Bone marrow (tissue), 2 donors: ENCODE measurements at regions not wholly inside any gene's neighbourhood (a gene's known extent, or its start where the extent isn't known, plus 50 kb on each side); places are given as distances from the start of the nearest gene placed in this dataset.

Source experiments
- DNase-seq, 2 donors: peaks; one replicate each; lab custom pipeline; 2025; lab: John Stamatoyannopoulos, UW

DNA sequence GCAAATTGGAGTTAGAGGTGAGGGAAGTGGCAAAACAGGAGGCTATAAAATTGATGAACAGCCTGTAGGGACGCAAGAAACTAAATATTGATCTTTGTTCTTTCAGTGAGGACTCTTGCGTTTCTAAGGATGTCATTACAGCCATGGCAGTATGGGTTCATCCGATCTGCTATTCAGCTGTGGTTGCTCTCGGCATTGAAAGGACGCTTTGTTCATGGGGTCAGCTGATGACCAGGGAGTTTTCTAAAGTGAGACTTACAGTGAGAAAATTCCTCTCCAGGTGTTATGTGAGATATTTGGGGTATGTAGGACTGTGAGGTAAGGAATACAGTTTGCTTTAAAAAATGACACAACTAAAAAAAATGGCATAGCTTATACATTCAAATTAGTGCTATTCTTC, 52.7 kb upstream of the PELI1 start:
- no peak for DNase-seq

DNA sequence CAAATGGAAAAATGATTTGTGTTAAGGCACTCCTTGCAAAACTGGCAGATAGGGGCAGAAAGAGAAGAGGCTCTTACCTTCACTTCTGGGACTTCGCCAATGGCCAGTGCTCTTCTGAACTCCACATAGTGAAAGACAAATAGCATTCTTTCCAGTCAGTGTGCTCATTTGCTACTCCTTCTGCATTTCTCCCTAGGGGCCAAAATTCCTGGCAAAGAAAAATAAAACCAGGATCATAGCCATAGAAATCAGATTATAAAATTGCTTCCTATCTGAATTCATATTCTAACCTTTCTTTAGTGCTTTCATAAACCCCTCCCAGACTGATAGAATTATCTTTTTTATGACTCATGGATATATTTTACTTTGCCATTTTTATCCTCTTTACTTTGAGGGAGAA, 56.9 kb upstream of the PELI1 start:
- no peak for DNase-seq

DNA sequence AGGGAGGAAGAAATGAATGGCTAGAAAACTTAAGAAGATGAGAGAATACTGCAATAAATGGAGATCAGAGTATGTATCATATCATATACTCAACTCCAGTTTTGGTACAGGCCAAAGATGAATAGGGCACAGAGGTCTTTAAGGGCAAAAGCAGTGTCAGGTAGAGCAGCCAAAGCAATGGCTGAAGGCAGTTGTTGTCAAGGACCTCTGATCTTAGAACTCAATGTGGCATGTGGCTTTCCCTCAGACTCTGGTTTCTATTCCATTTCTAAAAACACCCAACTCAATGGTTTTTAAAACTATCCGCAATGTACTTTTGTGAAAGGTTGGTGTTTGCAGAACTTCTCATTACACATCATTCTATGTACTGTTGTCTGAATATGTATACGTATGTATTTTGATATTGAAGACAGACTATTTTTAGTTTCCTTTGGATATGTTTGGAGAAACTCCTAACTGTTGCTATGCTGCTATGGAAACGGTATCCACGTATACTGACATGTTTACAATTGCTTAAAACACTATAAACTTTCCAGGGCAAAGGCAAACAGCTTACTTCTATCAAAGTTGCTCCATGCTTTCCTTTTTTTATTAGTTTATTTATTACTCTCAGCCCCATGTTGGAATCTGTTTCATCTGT, 58.1 kb upstream of the PELI1 start:
- DNase-seq: no peak

DNA sequence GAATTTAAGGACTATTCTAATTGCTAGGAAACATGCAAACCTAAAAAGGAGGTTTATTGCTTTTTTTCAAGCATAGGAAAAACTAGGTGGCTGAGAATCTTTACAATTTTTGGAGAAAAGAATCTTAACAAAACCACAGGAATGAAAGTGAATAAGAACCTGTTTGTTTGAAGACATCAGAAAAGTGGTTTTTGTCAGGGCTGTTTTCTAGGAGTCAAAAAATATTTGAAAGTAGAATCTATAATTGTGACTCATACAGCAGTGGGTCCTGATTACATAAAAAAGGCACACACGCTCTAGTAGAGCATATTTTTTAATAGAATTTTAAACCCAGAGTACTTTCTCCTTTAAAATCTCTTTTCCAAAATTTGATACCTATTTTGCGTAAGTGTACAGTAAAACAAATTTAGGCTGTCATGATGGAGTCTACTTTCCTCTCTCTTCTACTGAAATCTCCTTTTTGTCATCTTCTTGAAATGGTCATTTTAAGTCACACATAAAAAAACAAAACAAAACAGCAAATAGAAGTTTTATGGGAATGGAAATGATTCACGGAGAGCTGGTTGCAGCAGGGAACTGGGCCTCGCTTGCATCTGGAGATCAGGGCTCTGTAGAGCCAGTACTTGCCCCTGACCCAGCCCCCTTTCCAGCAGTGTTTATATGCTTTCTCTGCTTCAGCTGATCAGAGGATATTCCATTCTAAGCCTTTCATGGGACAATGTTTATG, 59.1 kb upstream of the PELI1 start:
- DNase-seq: no peak

DNA sequence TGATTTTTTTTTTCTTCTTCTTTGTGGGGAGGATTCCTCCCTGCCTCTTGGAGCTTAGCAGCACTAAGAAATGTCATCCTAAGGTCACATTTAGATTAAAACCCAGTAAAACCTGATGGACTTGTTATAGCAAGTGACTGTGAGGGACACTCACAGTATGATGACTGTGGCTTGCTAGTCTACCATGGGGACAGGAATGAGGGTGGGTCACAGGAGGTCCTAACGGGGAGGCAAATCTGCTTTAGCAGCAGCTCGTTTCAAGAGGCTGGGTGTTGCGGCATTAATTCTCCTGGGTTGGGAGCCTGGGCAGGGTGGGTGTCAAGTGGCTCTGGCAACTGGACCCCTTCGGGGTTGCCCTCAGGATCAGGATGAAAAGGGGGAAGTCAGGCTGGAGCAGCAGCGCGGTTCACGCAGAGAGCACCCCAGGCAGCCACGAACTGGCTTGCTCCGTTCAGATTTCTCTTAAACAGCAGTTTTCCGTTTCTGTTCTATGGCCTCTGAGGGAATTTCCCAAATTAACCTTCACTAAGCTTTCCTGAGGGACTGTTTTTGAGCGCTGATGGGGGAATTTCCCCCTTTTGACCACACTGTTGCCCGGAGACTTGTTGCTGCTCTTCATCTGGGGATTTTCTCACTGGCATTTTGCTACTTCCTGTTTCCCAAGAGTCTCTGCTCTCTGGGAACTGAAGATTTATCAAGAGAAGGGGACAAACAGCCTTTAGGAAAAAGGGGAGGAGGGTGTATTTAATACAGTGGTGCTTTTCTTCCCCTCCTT, 59.8 kb upstream of the PELI1 start:
- DNase-seq: peak; percentile 30 to 56

DNA sequence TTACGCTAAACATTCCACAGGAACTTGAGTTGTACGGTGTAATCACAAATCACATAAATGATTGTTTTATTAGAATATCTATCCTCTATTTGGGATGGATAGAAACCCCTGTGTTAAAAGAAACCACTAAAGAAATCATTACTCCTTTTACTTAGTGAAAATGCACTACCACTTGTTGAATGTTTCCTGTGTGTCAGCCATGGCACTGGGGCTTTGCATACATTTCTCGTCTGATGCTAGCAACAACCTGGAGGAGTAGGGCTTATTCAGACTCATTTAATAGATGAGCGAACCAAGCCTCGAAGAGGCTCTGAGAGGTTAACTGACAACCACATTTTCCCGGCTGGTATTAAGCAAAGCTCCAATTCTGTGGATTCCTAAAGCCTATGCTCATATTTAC, 60.5 kb upstream of the PELI1 start:
- no peak for DNase-seq

DNA sequence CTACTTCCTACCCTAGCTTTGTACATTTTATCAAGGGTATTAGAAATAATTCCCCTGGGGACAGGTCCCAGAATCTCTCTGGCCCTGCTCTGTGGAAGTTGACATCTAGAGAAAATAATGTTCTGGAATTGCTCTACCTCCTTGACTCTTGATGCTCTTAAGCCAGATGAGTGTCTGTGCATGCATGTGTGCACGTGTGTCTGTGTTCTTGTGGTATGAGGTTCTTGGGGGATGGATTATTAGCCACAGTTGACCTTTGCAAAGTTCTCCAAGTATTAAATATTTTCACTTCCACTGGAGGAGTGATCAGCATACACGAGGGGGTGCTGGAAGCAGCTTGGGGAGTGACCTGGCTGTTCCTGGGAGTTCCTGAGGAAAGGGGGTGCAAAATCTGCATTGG, 61.2 kb upstream of the PELI1 start:
- DNase-seq: no peak

DNA sequence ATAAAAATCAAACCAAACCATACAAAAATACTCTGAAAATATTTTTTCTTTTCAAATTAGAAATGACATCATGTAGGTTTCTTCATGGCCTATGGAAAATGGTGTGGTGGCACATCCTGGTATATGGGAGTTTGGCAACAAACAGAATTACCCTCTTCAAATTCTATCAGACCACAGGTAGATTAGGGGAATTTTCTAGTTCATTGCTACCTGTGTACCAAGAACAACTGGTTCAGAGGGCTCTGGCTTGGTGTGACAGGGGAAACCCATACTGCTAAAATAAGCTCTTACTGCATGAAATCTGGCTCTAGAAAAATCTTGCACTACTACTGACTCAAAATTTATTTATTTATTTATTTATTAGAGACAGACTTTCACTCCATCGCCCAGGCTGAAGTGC, 63.4 kb upstream of the PELI1 start:
- no peak for DNase-seq

DNA sequence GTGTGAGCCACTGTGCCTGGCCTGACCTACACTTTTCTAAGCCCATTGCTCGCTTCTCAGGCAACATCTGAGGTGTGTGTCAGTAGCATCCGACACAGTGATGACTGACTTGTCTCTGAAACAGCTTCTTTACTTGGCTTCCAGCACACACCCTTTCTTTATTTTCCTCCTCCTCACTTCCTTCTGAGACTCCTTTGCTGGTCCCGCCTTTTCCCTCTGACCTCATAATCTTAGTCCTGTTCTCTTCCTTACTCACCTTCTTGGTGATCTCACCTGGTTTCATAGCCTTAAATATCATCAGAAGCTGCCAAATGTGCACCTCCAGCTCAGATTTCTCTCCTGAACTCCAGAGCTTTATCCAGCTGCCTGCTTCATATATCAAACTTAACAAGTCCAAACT, 66.6 kb upstream of the PELI1 start:
- no peak for DNase-seq

DNA sequence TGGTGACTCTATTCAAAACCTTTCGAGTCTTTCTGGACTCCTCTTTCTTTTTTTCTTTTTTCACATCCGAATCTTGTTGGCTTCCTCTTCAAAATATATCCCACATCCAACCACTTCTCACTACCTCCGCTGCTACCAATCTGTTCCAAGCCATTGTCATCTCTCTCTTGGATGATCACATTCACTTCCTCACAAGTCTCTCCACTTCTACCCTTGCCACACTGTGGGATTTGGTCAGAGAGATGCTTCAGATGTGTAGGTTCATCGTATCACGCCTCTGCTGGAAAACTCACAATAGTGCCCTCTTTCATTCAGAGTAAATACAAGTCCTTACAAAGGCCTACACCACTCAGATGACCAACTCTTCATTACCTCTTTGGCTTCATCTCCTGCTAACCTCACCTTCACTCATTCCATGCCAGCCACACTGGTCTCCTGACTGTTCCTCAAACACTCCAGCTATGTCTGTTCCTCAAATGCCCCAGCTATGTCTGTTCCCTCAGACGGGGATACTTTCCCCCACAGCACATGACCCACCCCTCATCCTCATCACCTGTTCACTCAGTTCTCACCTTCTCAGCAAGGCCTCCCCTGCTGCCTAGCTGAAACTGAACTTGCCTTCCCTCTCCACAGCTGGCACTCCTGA, 67.2 kb upstream of the PELI1 start:
- no peak for DNase-seq

DNA sequence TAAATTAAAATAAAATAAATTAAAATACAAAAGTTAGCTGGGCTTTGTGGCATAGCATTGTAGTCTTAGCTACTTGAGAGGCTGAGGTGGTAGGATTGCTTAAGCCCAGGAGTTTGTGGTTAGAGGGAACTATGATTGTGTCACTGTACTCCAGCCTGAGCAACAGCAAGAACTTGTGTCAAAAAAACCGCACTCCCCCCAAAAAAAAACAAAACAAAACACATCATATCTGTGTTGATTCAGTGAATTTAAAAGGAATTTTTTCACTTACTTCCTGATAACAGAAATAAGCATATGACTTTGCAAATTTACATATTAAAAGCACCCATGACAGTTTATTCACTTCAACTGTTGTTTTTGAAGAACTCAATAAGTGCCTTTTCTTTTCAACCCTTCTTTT, 68.1 kb upstream of the PELI1 start:
- peak in 1 of 2 donors; percentile 61 for DNase-seq

DNA sequence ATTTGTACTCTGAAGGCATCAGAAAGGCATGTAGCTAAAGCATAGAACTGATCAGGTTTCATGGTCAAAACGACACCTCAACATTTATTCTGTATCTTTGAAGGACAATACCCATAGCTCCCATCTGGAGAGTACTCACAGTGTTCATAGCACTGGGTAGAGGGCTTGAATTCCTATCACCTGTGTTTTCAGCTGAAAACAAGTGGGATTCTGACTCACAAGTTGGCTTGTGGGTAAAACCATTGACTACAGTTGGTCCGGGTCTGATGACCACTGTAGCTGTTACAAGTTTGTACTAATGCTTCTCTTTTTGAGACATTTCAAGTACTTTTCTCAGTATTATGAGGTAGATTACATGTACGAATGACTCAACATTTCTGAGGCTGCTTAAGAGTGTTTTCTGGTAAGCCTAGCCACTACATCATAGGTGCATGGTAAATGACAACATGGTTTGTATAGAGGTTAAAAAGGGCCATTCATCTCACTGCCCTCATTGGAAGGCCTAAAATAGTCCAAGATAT, 68.6 kb upstream of the PELI1 start:
- DNase-seq: no peak

DNA sequence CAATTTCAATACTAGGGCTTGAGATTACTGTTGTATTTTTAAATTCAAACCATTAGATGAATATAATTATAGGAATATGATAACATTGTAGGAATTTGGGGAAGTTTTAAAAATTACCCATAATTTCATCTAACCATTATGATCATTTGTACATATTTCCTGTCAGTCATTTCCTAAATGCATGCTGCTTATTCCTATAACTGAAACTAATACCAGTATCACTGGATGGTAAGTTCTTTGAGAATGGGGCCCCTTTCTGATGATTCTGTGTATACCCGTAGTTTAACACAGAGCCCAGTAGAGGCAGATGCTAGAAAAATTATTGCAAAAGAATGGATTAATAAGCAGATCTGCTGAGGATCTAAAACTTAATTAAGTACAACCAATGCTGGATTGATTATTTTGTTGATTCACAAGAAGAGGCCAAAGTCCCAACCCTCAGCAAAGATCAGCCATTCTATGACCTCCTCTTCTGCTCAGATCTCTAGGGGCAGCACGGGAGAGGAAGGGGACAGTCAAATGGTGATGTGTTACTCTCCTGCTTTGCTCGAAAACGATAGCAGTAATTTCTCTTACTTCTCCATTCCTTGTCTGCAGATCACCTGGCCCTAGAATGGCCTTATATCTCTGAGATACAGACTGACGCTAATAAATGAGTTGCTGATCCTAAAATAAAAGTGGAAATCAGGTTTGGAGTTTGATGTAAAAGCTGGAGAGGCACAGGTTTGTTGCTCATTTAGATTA, 69.5 kb upstream of the PELI1 start:
- no peak for DNase-seq

DNA sequence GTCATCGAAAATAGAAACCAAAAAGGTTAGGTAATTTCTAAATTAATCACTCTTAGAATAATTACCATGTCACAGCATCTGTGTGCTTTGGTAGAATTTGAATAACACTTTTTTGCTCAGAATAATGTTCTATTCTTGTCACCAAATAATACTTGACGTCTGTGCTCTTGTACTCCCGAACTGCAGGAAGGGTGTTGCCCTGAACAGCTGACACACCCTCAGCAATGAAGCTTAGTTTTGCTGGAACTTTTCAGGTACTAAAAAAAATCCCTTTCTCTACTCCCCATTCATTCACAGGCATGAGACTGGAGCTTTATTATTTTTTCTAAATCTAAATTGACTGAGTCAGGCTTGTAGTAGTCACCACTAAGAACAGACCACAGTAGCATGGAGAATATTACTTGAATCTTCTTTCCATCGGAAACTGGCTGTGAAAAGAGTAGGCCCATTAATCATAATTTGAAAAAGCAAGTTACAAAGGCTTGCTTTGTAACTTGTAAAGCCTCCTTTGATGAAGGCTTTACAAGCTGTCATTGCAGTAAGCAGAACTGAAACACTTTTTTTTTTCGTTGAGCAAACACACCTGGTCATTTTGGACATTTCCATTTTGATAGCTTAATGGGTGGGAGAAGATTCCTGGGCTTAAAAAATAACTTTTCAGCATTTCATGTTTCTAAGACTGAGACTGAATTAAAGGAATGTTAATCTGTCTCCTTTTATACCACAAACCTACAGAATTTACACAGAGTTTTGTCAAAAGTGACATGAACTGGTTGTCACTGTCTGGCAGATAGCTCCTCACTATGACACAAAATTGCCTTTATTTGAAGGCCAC, 70.3 kb upstream of the PELI1 start:
- no peak for DNase-seq

DNA sequence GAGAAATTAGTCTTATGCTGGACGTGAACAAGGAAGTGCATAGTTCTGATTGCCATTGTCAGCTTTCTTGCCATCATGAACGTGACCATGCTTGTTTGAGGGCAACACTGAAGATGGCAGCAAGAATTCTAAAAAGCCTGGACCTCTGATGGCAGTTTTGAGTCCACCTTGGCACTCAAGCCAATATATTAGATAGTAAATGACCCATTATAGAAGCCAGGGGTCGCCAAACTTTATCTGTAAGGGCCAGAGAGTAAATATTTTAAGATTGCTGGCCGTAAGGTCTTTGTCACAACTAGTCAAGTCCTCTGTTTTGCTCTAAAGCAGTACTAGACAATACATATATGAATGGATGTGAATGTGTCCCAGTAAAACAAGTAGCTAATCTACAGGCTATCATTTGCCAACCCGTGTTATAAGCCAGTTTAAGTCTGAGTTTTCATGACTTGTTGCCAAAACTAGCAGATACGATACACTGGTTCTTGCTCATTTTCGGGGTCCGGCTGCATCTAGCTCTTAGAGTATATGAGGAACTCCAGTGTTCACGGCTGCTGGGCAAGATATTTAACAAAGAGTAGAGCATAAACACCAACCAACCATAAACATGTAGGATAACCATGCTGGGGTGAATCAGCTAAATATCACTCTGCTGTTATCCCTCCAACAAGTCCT, 73.1 kb upstream of the PELI1 start:
- no peak for DNase-seq

DNA sequence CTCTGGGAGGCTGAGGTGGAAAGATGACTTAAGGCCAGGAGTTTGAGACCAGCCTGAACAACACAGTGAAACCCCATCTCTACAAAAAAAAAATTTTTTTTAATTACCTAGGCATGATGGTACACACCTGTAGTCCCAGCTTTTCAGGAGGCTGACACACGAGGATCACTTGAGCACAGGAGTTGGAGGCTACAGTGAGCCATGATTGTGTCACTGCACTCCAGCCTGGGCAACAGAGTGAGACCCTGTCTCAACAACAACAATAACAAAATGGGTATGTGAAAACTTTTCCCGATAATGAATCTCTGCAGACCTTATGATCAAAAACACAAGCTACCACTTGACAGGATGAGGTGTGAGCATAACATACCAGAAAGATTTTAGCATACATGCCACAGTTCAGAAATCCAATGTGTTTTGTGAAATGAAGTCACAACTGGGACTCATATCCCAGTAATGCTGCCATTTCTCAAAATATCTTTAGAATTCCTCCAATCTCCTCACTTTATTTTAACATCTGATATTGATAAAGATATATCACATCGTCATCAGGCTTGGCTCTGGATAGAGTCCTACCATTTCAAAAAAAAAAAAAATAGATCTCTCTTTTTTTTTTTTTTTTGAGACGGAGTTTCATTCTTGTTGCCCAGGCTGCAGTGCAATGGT, 74.0 kb upstream of the PELI1 start:
- DNase-seq: no peak

DNA sequence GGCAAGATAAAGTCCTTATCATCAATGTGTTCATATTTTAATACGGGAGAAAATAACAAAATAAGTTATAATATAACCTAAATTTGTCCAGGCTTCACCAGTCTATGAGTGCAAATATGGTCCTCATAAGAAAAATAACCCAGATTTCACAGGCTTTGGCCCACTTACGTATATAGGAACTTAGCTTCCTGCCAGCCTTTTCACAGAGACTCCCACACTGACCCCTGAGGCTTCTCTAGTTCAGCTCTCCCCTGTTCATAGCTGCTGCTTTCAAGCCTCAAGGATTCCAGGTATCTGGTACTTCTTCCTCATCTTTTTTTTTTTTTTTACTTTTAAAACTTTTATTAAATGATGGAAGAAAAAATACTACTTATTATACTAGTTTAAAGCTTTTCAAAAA, 74.9 kb upstream of the PELI1 start:
- DNase-seq: no peak

DNA sequence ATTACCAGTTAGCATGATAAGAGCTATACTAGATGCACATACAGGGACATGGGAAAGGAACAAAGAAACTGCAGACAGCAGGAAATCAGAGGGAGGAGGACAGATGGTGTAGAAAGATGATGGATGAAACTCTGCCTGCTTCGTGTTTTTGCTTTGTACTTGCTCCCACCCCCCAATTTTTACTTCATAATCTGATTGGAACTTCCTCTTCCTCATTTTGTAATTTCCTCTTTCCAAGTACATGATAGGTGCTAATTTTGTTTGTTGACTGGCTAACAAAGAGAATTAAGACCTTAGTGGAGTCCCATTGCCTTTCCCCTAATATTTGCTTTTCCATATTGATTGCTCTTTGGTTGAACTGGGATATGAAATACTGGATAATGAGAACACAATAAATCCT, 76.0 kb upstream of the PELI1 start:
- peak in 1 of 2 donors; percentile 38 for DNase-seq

DNA sequence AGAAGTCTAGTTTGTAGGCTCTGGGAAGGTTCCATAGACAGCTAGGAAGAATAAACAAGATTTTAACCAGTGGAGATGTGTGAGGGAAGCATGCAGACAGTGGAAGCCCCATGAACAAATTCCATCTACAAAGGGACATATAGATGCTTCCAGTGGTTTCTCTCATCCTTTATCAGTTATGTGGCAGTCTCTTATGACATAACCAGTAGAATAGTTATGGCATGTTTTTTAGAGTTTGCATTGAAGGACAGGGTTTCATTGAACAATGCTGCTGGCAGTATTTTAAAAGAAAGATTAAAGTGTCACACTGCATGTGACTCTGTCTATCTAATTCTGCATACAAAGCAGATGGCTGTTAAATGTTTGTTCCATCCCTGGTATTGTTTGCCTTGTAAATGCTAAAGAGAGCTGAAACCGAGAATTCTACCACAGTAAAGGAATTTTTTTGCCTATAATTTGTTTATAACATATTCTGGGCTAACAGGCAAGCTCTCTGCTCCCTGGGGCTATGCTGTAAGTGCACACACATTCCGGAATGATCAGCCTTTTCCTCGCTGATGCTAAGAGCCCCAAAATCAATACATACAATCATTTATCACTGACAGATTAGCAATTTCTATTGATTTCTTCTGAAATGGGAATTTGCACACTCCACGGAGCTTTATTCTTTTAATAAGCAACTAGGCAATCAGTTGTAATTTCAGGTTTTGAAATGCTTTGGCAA, 76.8 kb upstream of the PELI1 start:
- no peak for DNase-seq
